HG03575 (cell line): ENCODE measurements at regions not wholly inside any gene's neighbourhood (a gene's known extent, or its start where the extent isn't known, plus 50 kb on each side); places are given as distances from the start of the nearest gene placed in this dataset.

Experiments used
- ATAC-seq: cut with Tn5 transposase; IDR thresholded peaks from one replicate; pipeline ENCODE4 v1.9.1; 2021; ENCODE audit not compliant: unreplicated experiment, insufficient number of reproducible peaks, low FRiP score; ENCODE audit errors: extremely low read depth

DNA sequence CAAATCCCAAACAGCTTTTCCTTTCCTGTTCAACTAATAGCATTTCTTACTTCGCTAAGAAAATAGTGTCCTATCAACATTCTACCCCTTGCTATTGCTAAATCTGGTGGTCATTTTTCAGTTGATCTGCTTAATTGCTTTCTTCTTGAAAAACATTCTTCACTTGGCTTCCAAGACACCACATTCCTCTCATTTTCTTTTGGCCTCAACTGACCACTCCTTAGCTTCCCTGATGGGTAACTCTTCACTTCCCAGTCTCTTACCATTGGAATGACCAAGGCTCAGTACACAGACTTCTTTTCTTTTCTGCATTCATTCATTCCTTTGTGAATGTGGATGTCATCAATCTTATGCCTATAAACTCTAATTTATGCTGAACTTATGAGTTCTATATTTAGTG is 230.8 kb upstream of the CDH2 start:
- no peak for ATAC-seq

DNA sequence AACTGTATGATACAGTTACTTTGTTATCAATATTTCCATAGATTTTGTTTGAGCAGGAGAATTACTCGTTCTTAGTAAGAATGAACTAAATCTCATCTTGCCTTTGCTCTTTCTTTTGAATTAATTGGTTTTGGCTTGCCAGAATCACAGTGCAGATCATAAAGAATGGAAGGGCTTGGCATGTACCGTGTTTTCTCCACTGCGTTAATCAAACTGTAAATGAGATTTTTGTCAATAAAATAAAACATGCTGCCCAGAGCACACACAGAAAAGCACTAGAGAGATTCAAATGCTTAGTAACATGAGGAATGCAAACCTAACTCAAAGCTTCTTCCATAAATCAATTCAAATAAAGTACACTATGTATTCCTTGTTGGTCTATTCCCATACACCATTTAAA is 229.6 kb upstream of the CDH2 start:
- ATAC-seq, result no peak

DNA sequence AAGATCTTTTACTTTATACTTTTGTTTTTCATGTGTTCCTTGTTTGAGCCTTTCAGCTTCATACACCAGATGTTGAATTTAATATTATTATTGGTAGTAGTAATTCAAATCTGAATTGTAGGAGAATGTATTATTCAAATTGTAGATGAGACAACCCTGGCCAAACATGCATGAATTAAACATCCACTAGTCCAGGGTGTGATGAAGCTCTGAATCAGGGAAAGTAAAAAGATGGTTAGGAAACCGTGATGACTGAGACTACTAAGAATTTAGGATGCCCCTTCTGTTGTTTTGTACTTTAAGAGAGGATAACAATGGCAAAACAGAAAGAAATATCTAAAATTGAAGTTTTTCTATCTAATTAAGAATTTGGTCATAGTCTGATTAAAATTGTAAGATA is 227.8 kb upstream of the CDH2 start:
- ATAC-seq, result no peak

DNA sequence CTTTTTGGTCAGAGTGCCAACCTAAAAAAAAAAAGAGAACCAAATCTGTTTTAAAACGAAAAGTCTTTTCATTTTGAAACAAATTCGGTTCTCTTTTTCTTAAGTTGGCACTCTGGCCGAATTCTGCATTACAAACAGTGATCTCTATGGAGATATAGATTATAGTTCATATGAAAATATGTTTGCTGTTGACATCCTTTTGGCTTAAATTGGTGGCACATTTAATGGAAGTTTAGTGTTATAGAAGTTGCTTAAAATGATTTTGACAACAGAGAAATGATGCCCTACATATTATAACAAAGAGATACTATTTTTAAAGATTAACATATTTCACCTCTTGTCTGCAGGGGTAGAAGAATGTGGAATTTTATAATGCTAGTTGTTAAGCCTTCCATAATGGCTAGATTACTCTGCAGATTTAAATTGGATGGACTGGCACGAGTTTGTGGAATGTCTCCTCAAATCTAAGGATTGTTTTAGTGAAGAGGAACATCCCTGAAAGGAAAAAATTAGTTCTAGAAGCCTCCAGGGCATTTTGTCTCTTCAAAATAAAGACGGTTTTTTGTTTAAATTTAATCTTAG is 222.9 kb upstream of the CDH2 start:
- ATAC-seq, result no peak

DNA sequence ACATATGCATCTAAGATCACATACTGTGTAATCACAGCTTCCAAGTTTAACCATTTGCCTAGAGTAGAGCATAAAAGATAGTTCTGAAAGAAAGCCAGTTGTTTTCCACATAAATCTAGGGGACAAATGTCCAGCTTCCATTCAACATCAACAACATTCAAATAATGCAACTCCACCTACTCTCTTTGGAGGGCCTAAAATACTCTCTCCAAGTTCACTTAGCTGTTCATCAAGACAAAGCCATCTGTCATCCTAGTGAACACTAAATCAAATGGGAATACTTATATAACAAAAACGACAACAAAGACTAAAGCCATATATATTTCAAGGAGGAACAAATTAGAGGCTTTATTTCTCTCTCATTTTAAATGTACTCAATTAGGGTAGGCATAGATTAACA is 221.5 kb upstream of the CDH2 start:
- ATAC-seq, result no peak

DNA sequence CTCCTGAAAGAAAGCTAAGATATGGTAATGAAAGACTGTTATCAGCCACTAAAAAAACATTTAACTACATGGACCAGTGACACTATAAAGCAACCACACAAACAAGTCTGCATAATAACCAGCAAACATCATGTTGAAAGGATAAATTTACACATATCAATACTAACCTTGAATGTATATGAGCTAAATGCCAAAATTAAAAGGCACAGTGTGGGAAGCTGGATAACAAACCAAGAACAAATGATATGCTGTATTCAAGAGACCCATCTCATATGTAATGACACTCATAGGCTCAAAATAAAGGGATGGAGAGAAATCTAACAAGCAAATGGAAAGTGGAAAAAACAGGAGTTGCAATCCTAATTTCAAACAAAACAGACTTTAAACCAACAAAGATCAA is 213.1 kb upstream of the CDH2 start:
- no peak for ATAC-seq

DNA sequence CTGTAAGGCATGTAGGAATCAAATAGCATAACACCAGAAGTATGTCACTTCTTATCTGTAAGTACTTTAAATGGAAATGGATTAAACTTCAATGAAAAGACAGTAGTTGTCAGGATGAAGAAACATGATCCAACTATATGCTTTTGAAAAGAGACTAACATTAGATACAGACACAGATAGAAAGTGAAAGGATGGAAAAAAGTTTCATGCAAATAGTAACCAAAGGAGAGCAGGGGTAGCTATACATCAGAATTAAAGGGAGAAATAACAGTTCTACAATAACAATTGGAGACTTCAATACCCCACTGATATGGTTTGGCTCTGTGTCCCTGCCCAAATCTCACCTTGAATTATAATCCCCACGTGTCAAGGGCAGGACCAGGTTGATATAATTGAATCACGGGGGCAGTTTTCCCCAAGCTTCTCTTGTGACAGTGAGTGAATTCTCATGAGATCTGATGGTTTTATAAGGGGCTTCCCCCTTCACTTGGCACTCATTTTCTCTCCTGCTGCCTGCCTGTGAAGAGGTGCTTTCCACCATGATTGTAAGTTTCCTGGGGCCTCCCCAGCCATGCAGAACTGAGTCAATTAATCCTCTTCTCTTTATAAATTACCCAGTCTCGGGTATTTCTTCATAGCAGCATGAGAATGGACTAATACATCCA is 205.4 kb upstream of the CDH2 start:
- no peak for ATAC-seq

DNA sequence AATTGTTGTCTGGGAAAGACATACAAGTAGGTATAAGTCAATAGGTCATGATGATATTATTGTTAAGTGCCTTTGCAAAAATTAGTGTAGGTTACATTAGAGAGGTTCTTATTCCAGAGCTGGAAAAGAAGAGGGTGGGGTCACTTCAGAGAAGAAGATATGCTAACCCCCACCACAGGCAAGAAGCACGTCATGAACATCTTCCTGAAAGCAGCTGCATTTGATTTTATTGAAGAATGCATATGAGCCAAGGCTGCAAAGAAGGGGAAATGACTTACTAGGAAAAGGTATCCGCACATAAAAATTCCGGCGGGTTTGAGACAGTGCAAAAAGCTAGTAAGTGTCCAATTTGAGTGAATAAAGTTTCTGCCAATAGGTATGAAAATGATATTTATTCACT is 195.3 kb upstream of the CDH2 start:
- ATAC-seq, result no peak

DNA sequence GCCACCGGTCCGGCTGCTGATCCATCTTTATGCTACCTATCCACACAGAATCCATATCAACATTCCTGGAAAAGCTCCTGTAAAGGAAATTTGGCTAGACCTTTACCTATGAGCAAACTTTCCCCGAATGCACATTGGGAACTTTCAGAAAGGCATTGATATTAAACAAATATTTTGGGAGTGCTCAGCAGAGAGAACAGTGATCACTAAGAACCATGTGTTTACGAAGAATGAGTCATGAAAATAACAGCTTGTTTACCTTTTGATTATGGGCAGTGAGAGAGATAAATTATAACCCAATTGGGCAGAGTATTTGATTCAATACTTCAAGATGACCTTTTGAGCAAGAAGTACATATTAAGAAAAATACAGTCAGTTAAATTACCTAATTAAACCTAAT is 189.7 kb upstream of the CDH2 start:
- ATAC-seq, result no peak

DNA sequence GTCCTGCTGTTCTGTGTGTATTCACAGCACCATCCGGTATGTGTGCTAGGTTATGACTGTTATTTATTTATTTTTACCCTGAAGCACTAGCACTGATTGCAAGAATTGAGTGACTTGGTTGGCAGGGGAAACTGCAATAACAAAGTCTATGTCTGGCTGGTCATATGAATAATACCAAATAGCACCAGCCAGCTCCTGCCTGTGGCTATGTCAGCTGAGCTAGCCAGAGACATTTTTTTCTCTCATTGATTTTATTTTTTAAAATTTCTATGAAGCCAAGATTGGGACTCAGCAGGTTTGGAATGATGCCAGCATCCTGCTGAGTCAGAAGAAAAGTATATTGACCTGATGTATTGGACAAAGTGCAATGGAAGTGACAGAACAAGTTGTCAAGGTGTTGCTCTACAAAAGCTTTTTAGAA is 188.5 kb upstream of the CDH2 start:
- ATAC-seq, result no peak

DNA sequence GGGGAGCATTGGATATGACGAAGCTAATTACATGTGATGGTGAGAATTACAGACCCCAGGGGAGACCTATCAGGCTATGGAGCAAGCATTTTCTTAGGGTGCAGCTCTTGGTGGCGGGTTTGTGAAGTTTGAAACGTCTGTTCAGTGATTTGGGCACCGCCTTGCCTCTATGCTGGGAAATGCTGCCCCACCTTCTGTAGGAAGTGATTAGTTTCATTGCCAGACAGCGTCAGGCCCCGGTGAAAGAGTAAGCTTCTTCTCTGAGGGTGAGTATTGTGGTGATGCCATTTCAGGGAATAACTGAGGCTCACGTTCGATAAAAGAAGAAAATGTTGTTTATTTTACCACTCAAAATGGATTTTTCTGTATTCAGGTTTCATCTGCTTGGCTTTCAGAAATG is 186.2 kb upstream of the CDH2 start:
- no peak for ATAC-seq

DNA sequence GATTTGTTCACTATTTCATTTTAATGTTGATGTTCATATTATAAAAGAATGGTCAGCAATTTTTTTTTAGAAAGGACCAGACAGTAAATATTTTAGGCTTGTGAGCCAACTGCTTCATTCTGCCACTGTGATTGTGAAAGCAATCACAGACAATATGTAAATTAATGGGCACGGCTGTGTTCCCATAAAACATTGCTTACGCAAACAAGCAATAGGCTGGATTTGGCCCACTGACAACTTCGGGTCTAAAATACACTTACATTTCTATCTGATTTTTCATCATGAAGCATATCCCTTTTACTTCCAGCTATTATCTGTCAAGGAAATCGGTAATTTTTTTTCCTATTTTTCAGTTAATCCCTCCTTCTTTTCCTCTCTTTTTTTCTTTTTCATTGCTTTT is 182.2 kb upstream of the CDH2 start:
- ATAC-seq, result no peak

DNA sequence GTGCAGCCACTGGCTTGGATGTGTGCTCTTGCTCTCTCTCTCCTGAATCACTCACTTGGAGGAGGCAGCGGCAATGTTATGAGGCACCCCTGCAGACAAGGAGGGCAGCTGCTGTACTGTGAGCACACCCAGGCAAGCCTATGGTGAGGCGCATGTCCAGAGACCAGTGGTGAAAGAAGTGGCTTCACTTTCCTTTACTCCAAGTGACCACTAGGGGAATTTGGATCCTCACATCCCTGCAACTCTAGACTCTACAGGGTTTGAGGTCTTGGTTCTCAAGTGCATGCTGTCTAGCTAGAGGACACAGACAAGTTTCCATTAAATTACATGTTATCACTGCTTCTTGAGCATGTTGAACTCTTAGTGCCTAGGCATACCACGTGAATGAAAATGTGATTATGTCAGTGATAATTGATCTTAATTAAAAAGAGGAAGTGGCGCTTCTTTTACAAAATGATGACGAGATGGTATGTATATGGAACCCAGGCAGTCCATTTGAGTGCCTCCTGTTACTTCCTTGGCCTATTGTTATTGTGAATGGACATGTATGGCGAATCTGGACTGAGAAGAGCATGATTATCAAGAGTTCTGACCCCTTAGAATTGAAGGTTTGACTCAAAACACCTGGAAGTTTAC is 181.0 kb upstream of the CDH2 start:
- no peak for ATAC-seq

DNA sequence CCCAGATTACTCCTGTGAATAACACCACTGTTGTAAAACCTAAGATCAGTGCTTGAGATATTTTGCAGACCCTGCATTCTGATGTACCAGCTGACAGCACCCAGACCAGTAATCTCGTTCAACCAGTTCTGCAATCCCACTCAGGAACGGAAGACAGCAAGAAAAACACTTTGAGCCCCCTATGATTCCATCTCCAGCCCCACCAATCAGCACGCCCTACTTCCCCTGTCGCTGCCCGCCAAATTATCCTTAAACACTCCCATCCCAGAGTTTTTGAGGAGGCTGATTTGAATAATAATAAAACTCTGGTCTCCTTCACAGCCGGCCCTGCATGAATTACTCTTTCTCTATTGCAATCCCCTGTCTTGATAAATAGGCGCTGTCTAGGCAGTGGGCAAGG is 173.9 kb upstream of the CDH2 start:
- ATAC-seq, result no peak

DNA sequence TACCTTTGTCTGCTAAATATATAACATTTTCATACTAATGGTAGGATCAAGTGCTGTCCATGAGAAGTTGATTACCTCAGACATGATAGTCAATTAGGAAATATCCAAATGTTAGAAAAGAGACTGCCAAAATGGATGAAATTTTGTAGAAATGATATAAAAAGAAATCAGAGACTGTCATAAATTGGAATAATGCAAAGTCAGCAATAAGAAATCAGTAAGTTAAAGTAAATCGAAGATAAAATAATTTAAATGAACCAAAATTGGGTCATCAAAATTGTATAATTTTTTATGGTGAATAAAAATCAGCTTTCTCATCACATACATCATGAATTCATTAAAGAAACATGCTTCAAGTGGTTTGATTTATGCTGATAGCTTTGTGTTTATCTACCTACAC is 165.3 kb upstream of the CDH2 start:
- no peak for ATAC-seq

DNA sequence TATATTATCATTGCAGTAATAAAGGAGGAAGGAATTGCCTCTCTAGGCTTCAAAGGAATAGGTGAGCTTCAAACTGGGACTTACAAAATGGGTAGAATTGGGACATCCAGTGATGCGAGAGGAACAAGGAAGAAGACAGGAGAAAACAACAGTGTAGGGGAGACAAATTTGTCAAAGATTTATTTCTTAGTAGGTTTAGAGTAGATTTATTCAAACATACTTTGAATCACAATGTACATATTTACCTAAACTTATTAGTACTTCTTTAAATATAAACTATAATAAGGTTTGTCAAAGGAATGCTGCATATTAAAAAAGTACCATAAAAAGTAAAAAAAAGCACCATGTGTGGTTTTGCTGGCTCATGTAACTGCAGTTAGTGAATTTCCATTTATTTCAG is 161.4 kb upstream of the CDH2 start:
- ATAC-seq, result no peak

DNA sequence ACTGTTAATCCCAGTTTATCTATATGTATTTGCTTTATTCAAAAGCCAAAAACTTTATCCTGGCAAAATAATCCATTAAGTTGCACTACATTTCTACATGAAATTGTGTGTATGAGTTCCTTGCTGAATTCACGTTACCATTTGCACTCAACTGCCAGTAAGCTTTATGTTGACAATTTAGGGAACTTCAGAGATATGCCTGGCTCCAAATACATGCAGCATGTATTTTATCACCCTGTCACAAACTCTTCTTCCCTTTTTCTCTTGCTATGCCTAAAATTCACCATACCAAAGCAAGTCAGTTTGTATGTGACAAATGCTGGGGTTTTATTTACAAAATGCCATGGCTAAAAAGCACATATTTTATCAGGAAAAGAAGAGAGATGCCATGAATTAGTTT is 157.6 kb upstream of the CDH2 start:
- no peak for ATAC-seq

DNA sequence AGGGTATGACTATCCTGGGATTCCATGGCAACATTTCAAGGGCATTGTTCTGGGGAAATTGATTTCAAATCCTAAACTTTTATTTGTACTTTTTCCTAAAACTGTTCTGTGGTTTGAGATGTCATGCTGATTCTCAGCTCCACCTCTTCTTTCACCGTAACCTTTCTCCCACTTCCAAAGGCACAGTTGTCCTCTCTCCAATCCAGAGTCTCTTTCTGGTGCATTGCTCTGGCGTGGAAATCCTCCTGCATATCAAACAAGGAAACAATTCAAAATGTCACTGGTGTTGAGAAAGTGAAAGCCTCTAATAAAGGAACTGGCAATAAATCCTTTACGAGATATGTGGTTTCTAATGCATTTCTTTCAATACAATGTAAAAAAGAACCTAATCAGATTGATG is 155.1 kb upstream of the CDH2 start:
- no peak for ATAC-seq

DNA sequence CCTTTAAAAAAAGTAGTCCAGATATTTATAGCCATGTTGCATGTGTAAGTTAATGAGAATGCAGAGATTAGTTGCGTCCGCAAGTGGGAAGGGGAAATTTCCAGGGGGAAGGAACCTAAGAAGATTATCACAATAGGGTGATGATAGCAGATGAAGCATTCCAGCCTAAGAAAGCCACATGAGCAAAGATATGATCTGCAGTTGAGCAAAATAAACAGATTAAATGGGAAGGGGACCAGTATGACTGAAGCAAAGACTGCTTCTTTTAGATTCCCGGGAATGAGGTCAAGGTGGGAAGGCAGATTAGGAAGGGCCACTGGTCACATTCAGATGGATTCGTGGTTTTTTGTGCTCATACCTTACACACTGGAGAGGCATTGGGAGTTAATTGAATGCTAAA is 154.6 kb upstream of the CDH2 start:
- ATAC-seq, result no peak

DNA sequence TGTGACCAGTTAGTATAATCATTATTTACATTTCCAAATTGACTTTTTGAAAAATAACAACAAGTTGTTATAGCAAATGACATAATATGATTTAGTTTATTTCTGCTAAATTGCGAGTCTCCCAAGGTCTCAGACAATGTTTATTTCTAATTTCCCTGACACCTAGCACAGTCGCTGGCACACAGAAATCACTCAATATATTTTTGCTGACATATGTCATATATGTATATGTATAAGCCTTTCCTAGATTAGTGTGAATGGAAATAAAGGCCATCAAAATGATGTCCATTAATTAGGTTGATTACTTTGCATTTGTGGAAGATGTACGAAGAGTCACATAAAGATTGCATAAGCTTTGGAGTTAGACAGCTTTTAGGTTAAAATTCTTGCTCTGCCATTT is 136.7 kb upstream of the CDH2 start:
- ATAC-seq, result no peak

DNA sequence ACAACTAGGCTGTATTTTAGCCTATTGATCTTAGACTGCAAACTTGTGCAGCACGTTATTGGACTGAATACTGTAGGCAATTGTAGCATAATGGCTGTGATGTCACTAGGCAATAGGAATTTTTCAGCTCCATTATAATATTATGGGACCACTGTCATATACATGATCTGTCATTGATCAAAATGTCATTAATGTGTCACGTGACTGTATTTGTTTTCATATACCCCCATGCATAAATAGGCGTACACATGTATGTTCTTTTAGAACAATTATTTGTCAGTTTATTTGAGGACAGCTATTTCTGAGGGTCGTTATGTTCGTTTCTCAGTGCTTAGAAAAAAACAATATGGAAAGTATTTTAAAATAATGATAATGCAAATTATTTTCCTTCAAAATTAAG is 111.9 kb upstream of the CDH2 start:
- ATAC-seq, result no peak
